GM21576 (cell line): ENCODE measurements at regions not wholly inside any gene's neighbourhood (a gene's known extent, or its start where the extent isn't known, plus 50 kb on each side); places are given as distances from the start of the nearest gene placed in this dataset.

Experiments used
- ATAC-seq: cut with Tn5 transposase; IDR thresholded peaks from one replicate; pipeline ENCODE4 v1.9.1; 2021; ENCODE audit warnings: mild to moderate bottlenecking, moderate library complexity; ENCODE audit not compliant: unreplicated experiment

DNA sequence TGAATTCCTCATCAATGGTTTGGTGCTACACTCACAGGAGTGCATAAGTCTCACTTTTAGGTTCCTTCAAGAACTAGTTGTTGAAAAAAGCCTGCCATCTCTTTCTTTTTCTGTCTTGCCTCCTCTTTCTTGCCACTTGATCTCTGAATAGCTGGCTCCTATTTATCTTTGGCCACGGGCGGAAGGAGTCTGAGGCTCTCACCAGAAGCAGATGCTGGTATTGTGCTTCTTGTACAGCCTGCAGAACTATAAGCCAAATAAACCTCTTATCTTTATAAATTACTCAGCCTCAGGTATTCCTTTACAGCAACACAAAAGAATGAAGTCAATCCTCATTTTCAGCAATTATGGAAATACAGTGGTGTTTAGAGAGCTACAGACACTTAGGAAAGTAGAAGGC lies 247.1 kb upstream of the PRR16 start:
- no peak for ATAC-seq

DNA sequence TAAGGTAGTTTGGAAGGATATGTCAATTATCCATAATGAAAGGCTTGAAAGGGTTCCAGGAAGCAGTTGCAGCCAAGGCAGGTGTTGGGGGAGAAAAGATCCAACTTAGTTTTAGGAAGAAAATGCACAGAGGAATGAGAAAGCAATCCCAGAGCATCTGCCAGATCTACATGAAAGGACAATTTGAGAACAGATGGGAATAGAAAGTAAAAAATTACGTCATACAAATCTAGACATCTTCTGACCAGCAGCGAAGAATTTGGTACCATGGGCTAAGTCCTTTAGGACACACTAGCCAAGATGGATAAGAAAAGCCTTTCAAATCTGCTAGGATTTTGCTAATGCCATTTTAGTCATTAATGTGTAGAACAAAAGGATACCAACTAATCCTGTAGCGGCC lies 244.1 kb upstream of the PRR16 start:
- no peak for ATAC-seq

DNA sequence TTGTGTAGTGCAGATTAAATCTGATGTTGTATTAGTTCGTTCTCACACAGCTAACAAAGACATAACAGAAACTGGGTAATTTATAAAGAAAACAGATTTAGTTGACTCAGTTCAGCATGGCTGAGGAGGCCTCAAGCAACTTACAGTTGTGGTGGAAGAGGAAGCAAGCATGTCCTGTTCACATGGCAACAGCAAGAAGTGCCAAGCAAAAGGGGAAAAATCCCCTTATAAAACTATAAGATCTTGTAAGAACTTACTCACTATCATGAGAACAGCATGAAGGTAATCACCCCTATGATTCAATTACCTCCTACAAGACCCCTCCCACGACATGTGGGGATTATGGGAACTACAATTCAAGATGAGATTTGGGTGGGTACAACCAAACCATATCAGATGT lies 238.6 kb upstream of the PRR16 start:
- no peak for ATAC-seq

DNA sequence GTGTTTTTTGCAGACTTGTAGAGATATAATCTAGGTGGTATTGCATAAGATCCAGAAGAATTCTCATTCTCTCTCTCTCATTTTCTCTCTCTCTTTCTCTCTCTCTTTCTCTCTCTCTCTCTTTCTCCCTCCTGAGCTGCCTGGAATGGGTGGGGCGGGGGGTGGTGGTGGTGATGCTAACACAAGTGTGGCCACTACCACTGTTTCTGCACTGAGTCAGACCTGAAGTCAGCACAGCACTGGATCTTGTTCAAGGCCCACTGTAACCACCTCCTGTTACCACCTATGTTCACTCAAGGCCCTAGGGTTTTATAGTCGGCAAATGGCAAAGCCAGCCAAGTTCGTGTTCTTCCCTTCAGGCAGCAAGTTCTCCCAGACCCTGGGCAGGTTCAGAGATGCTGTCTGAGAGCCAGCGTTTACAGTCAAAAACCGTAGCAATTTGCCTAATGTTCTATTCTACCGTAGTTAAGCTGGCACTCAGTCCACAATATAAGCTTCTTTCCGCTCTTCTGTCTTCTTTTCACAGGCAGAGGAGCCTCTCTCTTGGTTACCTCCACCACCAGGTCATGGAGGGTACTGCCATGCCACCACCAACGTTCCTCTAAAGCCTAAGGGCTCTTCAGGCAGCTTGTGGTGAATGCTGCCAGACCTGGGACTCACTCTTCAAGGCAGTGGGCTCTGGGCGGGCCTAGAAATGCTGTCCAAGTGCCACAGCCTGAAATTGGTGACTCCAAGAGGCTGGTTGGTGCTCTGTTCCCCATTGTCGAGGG lies 235.7 kb upstream of the PRR16 start:
- ATAC-seq = no peak

DNA sequence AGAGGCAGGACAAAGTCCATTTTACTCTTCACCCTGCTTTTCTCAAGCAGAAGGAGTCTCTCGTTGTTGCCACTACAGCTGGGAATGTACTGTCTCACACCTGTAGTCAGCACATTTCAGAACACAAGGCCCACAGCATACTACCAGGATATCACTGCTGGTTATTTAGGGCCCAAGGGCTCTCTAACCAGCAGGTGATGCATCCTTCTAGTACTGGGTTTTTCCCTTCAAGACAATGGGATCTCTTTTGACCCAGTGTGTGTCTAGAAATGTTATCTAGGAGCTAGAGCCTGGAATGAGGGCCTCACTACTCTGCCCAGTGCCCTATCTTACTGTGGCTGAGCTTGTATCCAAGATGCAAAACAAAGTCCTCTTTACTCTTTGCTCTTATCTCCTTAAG lies 235.1 kb upstream of the PRR16 start:
- no peak for ATAC-seq

DNA sequence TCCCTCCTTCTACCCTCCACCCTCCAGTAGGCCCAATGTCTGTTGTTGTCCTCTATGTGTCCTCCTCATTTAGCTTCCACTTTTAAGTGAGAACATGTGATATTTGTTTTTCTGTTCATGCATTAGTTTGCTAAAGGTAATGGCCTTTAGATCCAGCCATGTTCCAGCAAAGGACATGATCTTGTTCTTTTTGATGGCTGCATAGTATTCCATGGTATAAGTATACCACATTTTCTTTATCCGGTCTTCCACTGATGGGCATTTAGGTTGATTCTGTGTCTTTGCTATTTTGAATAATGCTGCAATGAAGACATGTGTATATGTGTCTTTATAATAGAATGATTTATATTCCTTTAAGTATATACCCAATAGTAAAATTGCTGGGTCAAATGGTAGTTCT lies 232.5 kb upstream of the PRR16 start:
- no peak for ATAC-seq

DNA sequence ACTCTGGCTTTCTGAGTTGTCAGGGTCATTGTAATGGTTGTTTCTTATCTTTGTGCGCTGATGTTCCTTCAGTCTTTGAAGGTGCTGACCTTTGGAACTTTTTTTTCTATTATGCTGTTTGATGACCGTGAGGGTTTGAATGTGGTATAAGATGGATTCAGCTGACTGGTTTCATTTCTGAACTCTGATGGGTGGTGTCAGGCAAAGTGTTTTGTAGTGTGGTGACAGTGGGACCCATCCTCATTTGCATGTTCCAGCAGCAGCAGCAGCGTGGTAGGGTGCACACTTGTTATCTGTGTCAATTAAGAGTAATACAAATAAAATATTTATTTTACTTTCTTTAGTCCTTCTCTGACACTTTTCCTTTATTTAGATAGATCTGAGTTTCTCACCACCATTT lies 227.7 kb upstream of the PRR16 start:
- peak; percentile 85 for ATAC-seq

DNA sequence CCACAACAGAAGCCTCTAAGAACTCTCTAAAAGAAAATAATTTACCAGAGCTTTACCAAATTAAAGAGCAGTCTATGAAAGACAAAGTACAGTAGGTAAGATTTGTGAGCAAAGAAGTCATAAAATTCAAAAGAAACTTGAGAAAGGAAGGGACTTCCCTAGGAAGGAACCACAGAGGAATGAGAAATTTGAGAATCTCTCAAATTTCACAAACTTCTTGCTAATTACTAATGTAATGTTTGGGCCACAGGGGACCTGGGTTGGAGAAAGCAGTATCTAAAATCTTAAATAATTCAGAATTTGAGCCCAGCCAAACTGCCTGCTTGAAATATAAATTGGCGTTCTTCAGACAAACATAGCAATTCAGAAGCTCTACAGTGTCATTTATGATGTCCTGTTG lies 225.0 kb upstream of the PRR16 start:
- no peak for ATAC-seq

DNA sequence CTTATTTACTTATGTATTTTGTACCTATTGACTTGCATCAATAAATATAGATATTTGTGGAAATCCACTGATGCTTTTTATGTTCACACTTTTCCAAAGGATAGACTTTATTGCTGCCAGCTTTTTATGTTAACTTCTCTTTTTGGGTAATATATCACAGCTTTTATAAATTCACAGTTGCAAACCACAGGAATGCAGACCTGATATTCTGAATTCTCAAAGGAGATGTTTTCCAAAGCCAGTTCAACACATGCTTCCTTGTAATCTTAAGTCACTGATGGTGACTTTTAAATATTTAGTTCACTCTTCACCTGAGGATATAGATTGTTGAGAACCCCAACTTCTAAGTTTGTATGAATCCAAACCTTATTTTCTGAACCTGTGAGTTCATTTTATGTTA lies 223.4 kb upstream of the PRR16 start:
- ATAC-seq = no peak

DNA sequence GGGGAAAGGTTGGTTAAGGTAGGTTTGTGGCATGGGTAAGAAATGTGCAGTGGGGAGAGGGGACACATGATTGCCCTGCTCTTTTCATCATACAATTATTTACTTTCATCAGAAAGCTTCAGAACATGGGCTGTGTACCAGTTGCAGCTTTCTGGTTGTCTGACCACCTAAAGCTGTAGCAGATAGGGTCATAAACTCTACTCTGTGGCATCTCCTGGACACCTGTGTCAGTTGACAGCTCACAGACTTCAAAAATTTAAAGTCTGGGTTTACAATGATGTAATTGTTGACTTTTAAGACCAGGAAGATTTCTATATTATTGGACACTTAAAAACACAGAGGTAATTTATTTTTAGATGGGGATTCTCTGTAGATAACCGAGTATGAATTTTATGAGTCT lies 222.7 kb upstream of the PRR16 start:
- ATAC-seq = no peak

DNA sequence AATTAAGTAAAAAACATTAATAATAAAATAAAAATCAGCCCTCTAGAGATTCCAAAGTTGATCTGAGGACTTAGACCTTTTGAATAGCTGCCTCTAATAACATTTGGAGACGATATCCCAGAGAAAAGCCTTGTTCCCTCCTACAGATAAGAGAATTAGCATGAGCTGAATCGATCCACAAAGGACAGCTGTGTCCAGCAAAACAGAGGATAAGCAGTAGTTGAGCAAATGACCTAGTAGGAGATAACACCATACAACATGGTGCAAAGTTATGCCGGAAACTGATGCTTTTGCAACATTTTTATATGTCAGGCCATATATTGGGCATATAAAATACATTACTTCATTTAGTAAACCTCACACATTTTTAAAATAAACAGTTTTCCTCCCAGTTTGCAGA lies 212.2 kb upstream of the PRR16 start:
- no peak for ATAC-seq

DNA sequence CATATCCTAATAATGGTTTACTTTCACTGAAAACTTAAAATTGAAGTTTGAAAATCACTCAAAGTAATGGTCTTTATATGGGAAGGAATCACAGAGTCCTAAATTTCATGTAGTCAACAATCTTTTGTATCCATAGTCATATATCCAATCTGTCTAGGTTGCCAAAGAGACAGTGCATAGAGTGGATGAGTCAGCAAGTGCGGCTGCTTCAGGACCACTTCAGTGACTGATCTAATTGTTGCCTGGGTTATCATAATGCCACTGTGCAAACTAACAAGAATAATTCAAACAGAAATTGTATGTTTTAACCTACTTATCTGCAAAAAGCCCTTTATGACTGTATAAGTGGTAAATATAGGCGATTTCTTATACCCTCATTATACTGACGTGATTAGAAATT lies 211.3 kb upstream of the PRR16 start:
- ATAC-seq = no peak

DNA sequence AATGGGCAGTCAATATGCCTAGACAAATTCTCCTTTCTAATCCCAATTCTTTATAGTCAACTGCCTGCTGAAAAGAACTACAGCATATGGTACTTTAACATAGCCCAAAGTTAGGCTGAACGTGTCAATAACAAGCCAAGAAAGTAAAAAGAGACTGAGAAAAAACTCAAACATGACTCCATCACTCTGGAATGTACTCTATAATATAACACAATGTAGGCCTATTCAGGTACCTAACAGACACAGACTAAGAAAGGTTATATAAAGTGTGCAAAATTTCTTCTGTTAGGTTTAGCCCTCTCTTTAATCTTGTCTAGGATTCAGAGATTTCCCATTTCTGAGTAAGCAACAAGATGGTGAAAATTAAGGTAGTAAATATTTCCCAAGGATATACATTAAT lies 209.7 kb upstream of the PRR16 start:
- no peak for ATAC-seq

DNA sequence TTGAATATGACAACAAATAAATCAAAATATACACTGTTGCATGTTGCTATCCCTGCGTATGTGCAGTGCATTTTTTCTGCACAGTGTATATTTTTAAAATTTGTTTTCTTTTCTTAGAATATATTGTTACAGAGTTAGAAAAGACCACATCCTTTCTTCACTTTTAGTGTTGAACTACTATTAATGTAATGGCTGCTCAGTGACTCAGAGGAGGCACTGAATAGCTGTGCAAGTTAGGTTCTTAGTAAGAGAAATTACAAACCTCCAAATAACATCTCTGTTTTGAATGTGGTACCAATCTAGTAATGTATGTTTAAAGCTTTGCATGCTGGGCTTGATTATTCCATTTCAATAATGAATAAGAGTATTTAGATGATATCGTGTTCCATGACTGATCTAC lies 208.9 kb upstream of the PRR16 start:
- no peak for ATAC-seq

DNA sequence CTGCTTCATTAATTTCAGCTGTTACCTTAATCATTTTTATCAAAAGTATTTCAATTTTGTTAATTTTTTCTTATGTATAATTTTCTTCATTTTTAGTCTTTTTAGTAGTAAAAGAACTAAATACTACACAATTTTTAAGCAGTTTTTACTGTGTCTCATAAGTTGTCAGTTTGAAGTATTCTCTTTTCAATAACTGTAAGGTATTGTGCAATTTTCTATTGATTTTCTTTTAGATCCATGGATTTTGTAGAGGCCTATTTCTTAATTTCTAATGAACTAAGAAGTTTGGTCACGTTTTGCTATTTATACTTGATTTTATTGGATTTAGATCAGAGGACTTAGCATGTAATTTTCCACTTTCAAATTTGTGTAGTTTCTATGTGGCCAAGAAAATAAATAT lies 207.7 kb upstream of the PRR16 start:
- ATAC-seq = no peak

DNA sequence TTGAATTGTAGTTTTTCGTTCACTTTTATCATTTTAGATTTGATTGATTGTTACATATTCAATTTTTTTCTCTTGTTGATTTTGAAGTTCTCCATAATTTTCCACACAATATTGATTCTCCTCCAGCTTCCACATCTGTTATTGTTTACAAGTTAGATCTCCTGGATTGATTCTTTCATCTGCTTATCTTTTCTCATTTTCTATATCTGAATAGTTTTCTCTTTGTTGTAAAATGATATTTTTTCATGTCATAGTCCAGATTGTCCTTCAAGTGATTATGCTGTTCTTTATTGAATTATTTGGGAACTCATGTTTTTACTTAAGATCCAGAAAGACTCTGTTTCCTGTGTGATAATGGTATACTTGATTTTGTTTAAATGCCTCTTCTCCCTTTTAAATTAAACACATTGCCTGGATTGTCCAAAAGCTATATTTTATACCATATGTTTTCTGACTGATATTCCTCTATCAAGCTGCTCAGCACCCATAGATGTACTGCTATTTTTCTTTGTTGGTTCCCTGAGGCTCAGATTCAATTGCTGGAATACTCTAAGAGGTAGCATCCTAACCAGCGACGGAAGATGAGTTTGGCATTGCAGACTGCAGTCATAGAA lies 206.6 kb upstream of the PRR16 start:
- no peak for ATAC-seq

DNA sequence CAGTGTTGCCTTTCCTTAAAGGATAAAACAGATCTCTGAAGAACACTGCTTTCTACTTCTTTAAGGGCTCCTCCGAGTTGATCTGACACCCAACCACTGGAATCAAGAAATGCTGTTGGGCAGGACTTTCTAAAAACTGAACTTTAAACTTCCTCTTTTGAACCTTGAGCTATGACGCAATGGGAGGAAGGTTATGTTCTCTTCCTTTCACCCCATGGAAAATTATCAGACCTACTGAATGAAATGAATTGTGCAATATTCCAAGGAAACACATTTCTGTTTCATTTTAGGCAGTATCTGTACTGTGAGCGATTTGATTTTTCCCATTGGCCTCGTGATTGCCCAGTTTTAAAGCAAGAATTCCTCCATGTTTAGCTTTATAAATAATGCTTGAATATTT lies 206.0 kb upstream of the PRR16 start:
- ATAC-seq = peak; percentile 68

DNA sequence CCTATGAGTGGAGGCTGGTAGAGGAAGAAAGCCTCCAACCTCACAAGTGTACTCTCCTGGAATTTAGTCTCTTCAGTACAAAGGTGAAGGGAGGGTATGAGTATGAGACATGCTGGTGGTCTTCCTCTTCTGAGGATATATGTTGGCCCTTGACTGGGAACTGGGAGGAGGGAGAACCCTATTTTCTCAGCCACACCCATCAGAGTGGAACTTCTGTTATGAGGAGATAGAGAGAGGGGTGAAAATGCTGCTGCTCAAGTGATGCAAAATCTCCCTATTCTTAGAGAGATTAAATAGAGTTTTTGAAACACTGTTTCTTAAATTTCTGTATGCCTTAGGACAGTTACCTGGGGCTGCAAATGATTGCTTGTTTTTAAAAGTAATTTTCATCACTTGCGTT lies 203.4 kb upstream of the PRR16 start:
- ATAC-seq = no peak

DNA sequence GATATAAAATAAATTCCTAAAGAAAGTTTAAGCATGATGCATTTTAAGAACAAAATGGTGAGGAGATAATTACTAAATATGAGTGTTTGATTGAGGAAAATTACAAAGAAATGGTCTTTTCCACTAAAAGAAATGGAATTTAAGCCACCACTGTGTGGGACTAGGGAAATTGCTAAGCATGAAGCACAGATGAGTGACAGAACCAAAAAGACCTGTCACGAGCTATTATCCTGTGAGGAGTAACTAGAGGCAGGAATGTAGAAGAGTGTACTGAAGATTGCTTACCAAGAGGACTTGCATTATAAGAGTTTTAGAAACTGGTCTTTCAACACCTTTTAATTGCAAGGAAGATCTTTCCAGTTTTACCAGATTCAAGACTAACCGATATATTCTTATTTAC lies 193.6 kb upstream of the PRR16 start:
- ATAC-seq = no peak

DNA sequence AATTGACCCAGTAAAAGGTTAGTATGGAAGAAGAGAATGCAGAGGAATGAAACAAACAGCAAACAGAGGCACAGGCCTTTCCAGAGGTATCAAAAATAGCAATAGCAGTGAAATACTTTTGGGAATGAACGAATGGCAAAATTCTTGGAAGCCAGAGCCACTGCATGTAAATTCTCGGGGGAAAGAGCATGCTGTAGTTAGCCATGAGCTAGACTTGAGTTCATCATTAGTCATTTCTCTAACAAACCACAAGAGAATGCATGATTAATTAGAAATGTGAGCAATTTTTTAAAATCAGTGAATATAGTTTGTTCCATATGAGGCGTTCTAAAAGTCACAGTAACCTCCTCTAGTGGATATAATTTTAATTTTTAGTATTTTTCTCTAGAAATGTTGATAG lies 170.3 kb upstream of the PRR16 start:
- ATAC-seq = no peak

DNA sequence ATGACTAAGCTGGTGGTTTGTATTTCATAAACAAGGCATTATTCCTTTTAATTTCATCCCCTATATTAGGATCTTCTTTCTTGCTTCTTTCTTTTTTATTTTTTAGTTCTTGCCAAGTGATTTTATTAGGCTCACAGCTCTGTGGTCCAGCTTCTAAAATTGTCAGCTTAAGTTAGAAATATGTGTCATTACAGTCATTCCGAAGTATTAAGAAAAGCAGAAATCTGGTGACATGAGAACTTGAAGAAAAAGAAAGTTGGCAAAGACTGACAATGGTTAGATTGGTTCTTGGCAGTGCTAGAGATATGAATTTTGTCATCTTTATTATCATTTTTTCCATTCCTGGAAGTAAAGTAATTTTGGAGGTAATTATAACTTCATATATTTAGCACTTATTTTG lies 166.5 kb upstream of the PRR16 start:
- ATAC-seq = no peak

DNA sequence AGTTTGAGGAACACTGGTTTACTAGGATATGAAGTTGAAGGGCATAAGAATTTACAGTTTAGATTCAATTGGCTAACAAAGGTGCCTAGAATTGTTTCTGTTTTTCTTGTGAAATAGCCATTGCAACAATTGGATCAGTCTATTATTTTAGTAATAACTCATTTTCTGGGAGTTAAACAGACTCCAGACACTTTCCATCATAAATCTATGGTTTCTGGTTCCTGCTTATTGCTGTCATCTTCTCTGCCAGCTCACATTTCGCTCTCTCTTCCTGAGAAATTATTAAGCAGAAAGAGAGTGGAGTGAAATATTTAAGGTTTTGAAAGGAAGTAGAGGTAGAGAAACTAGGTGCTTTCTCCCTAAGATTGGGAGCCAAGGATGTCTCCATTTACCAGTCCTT lies 165.1 kb upstream of the PRR16 start:
- ATAC-seq = no peak

DNA sequence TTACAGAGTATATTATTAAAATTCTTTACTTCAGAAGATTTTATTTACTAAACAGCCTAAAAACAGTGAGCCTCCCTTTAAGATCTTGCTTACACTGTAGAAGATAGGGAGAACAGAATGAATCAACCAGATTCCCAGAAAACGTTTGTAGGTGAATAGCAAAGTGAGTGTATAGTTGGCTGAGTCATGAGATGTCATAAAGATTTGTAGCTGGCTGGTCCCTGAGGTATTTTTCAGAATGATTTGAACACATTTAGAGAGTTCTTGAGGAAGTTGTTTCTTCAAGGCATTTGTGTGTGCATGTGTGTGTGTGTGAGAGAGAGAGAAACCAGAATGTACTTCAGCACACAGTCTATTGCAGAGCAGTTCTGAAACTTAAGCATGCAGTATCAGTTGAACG lies 159.4 kb upstream of the PRR16 start:
- no peak for ATAC-seq
